ENCODE measurements at regions not wholly inside any gene's neighbourhood (a gene's known extent, or its start where the extent isn't known, plus 50 kb on each side); places are given as distances from the start of the nearest gene placed in this dataset.

DNA sequence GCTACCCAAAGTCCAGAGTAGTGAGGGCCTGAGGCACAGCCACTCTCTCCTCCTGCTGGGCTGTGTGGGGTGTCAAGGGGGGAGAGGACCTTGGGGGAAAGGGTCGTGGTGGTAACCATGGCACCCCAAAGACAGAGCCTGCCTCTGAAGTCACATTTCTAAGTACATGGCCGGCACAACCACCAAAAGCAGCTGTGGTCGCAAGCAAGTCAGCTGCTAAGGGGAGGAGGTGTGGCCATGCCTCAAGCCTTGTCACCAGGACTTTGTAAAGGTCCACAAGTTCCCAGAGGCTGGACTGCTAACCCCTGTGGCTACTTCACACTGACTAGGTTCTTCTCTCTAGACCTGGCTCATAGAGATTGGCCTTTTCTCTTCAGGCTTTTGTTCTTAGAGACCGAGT lies 310.6 kb downstream of the LMX1A start:
- TF ChIP-seq, protein P1, sequence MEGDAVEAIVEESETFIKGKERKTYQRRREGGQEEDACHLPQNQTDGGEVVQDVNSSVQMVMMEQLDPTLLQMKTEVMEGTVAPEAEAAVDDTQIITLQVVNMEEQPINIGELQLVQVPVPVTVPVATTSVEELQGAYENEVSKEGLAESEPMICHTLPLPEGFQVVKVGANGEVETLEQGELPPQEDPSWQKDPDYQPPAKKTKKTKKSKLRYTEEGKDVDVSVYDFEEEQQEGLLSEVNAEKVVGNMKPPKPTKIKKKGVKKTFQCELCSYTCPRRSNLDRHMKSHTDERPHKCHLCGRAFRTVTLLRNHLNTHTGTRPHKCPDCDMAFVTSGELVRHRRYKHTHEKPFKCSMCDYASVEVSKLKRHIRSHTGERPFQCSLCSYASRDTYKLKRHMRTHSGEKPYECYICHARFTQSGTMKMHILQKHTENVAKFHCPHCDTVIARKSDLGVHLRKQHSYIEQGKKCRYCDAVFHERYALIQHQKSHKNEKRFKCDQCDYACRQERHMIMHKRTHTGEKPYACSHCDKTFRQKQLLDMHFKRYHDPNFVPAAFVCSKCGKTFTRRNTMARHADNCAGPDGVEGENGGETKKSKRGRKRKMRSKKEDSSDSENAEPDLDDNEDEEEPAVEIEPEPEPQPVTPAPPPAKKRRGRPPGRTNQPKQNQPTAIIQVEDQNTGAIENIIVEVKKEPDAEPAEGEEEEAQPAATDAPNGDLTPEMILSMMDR (IDR thresholded peaks at IDR 0.05), result no peak
- TF ChIP-seq POLR2A (IDR thresholded peaks at IDR 0.05), result no peak

All from heart left ventricle (tissue), 13 donors.